GM10248 (cell line): ENCODE measurements at regions not wholly inside any gene's neighbourhood (a gene's known extent, or its start where the extent isn't known, plus 50 kb on each side); places are given as distances from the start of the nearest gene placed in this dataset.

Experiments
- CTCF ChIA-PET: fragments of 300-600 bp; sonication (Branson Sonifier 250); formaldehyde crosslinking; extraction: SDS; loops from one replicate; lab custom pipeline; 2021; ENCODE audit warnings: antibody characterized with exemption; lab: Yijun Ruan, JAX
- POLR2A ChIA-PET: fragments of 350-650 bp; sonication (Branson Sonifier 250); formaldehyde crosslinking; extraction: SDS; loops from one replicate; lab custom pipeline; 2020; ENCODE audit warnings: antibody characterized with exemption; lab: Yijun Ruan, JAX
- DNase-seq: peaks from one replicate; pipeline ENCODE4 v3.0.0; 2012; ENCODE audit errors: extremely low spot score
- TF ChIP-seq, protein P1 (sequence below): IDR thresholded peaks from 2 replicates; pipeline ENCODE4 v1.5.1; 2012; ENCODE audit warnings: mild to moderate bottlenecking, low read depth; ENCODE audit errors: extremely low read depth, missing control alignments, control extremely low read depth

DNA sequence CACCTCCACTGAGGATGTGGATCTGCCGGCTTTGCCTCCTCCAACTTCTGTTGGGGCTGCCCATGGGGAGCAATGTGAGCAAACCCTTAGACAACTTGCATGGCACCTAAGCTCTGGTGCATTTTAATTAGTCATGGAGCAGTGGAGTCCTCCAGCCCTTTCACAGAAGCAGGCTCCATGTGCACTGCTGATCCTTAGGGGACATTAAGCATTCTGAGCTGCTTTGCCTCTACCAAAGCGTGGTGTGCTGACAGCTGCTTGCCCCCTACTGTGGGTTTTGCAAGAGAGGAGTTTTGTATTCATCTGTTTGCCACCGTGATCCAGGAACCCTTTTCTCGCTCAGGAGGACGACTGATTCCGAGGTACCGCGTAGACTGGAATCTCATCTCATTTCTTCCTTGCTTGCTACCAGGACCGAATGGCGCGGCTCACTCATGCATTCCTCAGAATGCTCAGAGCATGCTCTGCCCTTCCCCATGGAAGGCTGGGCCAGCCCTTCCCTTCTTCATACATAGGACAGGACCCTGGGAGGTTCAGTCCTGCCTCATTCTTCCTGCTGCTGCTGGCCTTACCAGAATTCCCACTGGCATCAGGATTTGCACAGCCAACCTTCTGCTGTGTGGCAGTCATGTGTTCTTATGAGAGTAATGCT is 432.5 kb downstream of the GADD45G start:
- ChIA-PET CTCF (interaction anchor here (1.5 to 2.1 kb wide), 2 partner anchors 13 to 32 kb away, joined by 4 to 6 read pairs; no protein-coding TSS in a partner anchor), POLR2A (no interaction called here)
- no peak for DNase-seq
- TF ChIP-seq, protein P1, sequence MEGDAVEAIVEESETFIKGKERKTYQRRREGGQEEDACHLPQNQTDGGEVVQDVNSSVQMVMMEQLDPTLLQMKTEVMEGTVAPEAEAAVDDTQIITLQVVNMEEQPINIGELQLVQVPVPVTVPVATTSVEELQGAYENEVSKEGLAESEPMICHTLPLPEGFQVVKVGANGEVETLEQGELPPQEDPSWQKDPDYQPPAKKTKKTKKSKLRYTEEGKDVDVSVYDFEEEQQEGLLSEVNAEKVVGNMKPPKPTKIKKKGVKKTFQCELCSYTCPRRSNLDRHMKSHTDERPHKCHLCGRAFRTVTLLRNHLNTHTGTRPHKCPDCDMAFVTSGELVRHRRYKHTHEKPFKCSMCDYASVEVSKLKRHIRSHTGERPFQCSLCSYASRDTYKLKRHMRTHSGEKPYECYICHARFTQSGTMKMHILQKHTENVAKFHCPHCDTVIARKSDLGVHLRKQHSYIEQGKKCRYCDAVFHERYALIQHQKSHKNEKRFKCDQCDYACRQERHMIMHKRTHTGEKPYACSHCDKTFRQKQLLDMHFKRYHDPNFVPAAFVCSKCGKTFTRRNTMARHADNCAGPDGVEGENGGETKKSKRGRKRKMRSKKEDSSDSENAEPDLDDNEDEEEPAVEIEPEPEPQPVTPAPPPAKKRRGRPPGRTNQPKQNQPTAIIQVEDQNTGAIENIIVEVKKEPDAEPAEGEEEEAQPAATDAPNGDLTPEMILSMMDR, result no peak

DNA sequence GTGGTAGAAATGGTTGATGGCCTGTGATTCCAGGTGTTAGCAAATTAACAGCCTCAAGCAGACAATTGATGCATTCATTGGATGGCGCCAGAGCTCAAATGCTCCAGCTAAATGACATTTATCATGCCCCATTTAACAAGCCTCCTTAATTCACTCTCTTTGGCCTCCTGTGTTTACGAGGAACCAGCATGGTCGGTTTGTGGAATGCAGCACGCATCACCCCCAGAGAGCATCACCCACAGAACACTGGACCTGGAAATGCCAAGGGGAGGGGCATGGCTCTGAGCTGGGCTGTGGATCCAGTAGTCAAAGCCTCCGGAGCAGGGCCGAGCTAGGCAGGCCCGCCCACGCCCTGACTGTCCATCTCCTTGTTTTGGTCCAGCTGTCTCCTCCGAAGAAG is 434.0 kb downstream of the GADD45G start:
- CTCF ChIA-PET, result interaction anchor here (1.0 to 1.3 kb wide), 2 partner anchors 9 to 437 kb away, joined by 3 to 4 read pairs; no protein-coding TSS in a partner anchor
- POLR2A ChIA-PET, result no interaction called here
- DNase-seq, result no peak
- TF ChIP-seq, protein P1, result no peak

DNA sequence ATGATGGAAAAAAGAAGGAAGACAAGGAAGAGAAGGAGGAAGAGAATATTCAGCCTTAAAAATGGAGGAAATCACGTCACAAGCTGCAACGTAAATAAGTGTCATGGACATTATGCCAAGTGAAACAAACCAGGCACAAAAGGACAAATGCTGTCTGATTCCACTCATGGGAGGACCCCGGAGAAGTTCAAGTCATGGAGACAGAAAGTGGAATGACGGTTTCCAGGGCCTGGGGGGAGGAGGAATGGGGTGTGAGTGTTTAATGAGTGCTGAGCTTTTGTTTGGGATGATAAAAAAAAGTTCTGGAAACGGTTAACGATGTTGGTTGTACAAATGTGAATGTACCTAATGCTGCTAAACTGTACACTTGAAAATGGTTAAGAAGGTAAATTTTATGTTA is 439.5 kb downstream of the GADD45G start:
- CTCF ChIA-PET, result no interaction called here
- POLR2A ChIA-PET, result no interaction called here
- no peak for DNase-seq
- TF ChIP-seq, protein P1, result no peak

DNA sequence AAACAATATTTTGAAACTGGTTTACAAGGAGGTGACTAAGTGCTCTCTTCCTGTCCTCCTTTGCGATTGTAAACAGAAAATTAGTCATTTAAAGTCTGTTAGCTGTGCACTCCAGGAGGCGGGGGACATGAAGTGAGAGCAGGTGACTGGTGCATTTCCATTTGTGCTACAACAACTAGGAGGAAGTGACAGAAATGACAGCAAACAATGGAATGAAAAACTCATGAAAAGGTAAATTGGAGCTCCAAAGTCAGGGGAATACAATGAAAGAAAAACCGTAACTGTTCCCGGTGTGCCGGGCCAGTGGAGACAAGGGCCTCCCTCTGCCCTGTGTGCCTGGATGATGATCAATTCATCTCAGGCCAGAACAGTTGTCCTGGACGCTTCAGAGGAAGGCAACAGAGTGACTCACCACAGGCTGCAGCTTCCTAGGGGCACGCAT is 439.9 kb downstream of the GADD45G start:
- CTCF ChIA-PET, result interaction anchor here (1.2 to 2.1 kb wide), 3 partner anchors 14 to 442 kb away, joined by 3 to 5 read pairs (median 4); no protein-coding TSS in a partner anchor
- no peak for DNase-seq
- TF ChIP-seq, protein P1, result no peak
- POLR2A ChIA-PET, result no interaction called here

DNA sequence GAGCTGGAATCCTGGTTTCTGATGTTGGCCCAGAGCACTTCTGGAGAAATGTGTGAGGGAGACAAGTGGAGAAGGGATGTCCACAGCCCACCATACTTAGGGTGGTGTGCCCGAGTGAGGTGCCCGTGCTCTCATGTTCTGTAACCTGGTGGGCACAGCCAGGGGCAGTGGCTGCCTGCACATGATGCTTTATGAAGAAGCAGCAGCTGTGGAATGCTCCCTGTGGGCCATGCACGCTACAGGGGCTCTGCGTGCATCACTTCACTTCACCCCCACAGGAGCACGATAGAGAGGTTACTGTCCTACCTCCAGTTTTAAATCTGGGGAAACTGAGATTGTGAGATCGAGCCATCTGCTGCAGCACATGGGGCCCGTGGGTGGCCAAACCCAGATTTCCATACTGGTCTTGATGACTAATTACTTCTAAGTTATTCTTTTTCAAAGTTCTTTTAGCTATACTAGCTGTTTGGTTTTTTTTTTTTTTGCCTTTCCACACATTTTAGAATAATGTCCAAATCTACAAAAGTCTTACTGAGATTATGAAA is 441.6 kb downstream of the GADD45G start:
- CTCF ChIA-PET, result interaction anchor here (1.3 to 2.1 kb wide), 3 partner anchors 16 to 448 kb away, joined by 3 to 5 read pairs (median 4); no protein-coding TSS in a partner anchor
- POLR2A ChIA-PET, result no interaction called here
- TF ChIP-seq, protein P1, result no peak
- no peak for DNase-seq

DNA sequence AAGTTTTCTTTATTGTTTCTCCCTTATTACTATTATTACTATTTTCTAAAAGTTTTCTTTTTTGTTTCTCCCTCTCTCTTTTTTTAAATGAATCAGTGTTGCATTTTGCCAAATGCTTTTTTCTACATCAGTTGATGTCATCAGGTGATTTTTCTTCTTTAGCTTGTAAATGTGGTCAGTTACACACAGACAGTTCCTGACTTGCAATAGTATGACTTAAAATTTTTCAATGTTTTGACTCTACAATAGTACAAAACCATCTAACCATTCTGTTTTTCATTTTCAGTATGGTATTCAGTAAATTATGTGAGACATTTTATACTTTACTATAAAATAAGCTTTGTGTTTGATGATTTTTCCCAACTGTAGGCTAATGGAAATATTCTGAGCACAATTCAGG is 443.0 kb downstream of the GADD45G start:
- ChIA-PET CTCF (interaction anchor here (0.8 to 2.2 kb wide), 3 partner anchors 9 to 13 kb away, joined by 3 to 5 read pairs (median 3); no protein-coding TSS in a partner anchor), POLR2A (no interaction called here)
- DNase-seq, result no peak

More for the DNA sequence above, 443.0 kb downstream of the GADD45G start:
- TF ChIP-seq, protein P1, result no peak
